ENCODE measurements at regions not wholly inside any gene's neighbourhood (a gene's known extent, or its start where the extent isn't known, plus 50 kb on each side); places are given as distances from the start of the nearest gene placed in this dataset.

GRCh38 chr20:24147961-24148360 is 159.4 kb upstream of the GGTLC1 start:
- TF ChIP-seq TAF1 (IDR thresholded peaks at IDR 0.05; ENCODE audit: borderline replicate concordance, low read depth, low read length) (no peak), POLR2A (IDR thresholded peaks at IDR 0.05; ENCODE audit: low read depth, low read length) (no peak), POLR2AphosphoS5 (IDR thresholded peaks at IDR 0.05; ENCODE audit: low read depth, low read length) (no peak)
- FAIRE-seq = no peak
- no peak for DNase-seq (ENCODE audit: insufficient read length)

- no peak for TF ChIP-seq POLR2A (IDR thresholded peaks at IDR 0.05; ENCODE audit: low read depth, low read length)
- no peak for TF ChIP-seq POLR2AphosphoS5 (IDR thresholded peaks at IDR 0.05; ENCODE audit: low read depth, low read length)
- no peak for TF ChIP-seq TAF1 (IDR thresholded peaks at IDR 0.05; ENCODE audit: borderline replicate concordance, low read depth, low read length)
- FAIRE-seq = no peak
- DNase-seq (ENCODE audit: insufficient read length) = no peak
Observed at GRCh38 chr20:24147479-24147878, 158.9 kb upstream of the GGTLC1 start.

GRCh38 chr20:24146231-24146634 is 157.7 kb upstream of the GGTLC1 start:
- DNase-seq (ENCODE audit: insufficient read length) (no peak), FAIRE-seq (no peak)
- TF ChIP-seq POLR2AphosphoS5 (IDR thresholded peaks at IDR 0.05; ENCODE audit: low read depth, low read length) (no peak), POLR2A (IDR thresholded peaks at IDR 0.05; ENCODE audit: low read depth, low read length) (no peak), TAF1 (IDR thresholded peaks at IDR 0.05; ENCODE audit: borderline replicate concordance, low read depth, low read length) (no peak)

- no peak for TF ChIP-seq POLR2A (IDR thresholded peaks at IDR 0.05; ENCODE audit: low read depth, low read length)
- TF ChIP-seq POLR2AphosphoS5 (IDR thresholded peaks at IDR 0.05; ENCODE audit: low read depth, low read length) = no peak
- no peak for TF ChIP-seq TAF1 (IDR thresholded peaks at IDR 0.05; ENCODE audit: borderline replicate concordance, low read depth, low read length)
- no peak for FAIRE-seq
Observed at GRCh38 chr20:24144371-24144770, 155.8 kb upstream of the GGTLC1 start.

GRCh38 chr20:24141111-24141510 is 152.5 kb upstream of the GGTLC1 start:
- FAIRE-seq = no peak
- DNase-seq (ENCODE audit: insufficient read length) = no peak
- TF ChIP-seq POLR2AphosphoS5 (IDR thresholded peaks at IDR 0.05; ENCODE audit: low read depth, low read length) = no peak
- TF ChIP-seq TAF1 (IDR thresholded peaks at IDR 0.05; ENCODE audit: borderline replicate concordance, low read depth, low read length) = no peak
- no peak for TF ChIP-seq POLR2A (IDR thresholded peaks at IDR 0.05; ENCODE audit: low read depth, low read length)

More at GRCh38 chr20:24144371-24144770, 155.8 kb upstream of the GGTLC1 start:
- DNase-seq (ENCODE audit: insufficient read length) = no peak

GRCh38 chr20:24139846-24140245 is 151.3 kb upstream of the GGTLC1 start:
- FAIRE-seq = no peak
- no peak for TF ChIP-seq POLR2AphosphoS5 (IDR thresholded peaks at IDR 0.05; ENCODE audit: low read depth, low read length)
- no peak for TF ChIP-seq TAF1 (IDR thresholded peaks at IDR 0.05; ENCODE audit: borderline replicate concordance, low read depth, low read length)
- TF ChIP-seq POLR2A (IDR thresholded peaks at IDR 0.05; ENCODE audit: low read depth, low read length) = no peak
- DNase-seq (ENCODE audit: insufficient read length) = no peak

- DNase-seq (ENCODE audit: insufficient read length) (no peak), FAIRE-seq (no peak)
- TF ChIP-seq POLR2AphosphoS5 (IDR thresholded peaks at IDR 0.05; ENCODE audit: low read depth, low read length) (no peak), TAF1 (IDR thresholded peaks at IDR 0.05; ENCODE audit: borderline replicate concordance, low read depth, low read length) (no peak), POLR2A (IDR thresholded peaks at IDR 0.05; ENCODE audit: low read depth, low read length) (no peak)
Observed at GRCh38 chr20:24138951-24139350, 150.4 kb upstream of the GGTLC1 start.

- TF ChIP-seq POLR2AphosphoS5 (IDR thresholded peaks at IDR 0.05; ENCODE audit: low read depth, low read length) = no peak
- no peak for TF ChIP-seq TAF1 (IDR thresholded peaks at IDR 0.05; ENCODE audit: borderline replicate concordance, low read depth, low read length)
- TF ChIP-seq POLR2A (IDR thresholded peaks at IDR 0.05; ENCODE audit: low read depth, low read length) = no peak
- DNase-seq (ENCODE audit: insufficient read length) (no peak), FAIRE-seq (no peak)
Observed at GRCh38 chr20:24138196-24138857, 149.7 kb upstream of the GGTLC1 start.

- no peak for FAIRE-seq
- no peak for TF ChIP-seq POLR2AphosphoS5 (IDR thresholded peaks at IDR 0.05; ENCODE audit: low read depth, low read length)
- TF ChIP-seq POLR2A (IDR thresholded peaks at IDR 0.05; ENCODE audit: low read depth, low read length) = no peak
- TF ChIP-seq TAF1 (IDR thresholded peaks at IDR 0.05; ENCODE audit: borderline replicate concordance, low read depth, low read length) = no peak
- DNase-seq (ENCODE audit: insufficient read length) = no peak
Observed at GRCh38 chr20:24136659-24137246, 148.2 kb upstream of the GGTLC1 start.

- FAIRE-seq = no peak
- DNase-seq (ENCODE audit: insufficient read length) = no peak
- no peak for TF ChIP-seq TAF1 (IDR thresholded peaks at IDR 0.05; ENCODE audit: borderline replicate concordance, low read depth, low read length)
- TF ChIP-seq POLR2AphosphoS5 (IDR thresholded peaks at IDR 0.05; ENCODE audit: low read depth, low read length) = no peak
- no peak for TF ChIP-seq POLR2A (IDR thresholded peaks at IDR 0.05; ENCODE audit: low read depth, low read length)
Observed at GRCh38 chr20:24135781-24136180, 147.2 kb upstream of the GGTLC1 start.

GRCh38 chr20:24134930-24135329 is 146.4 kb upstream of the GGTLC1 start:
- FAIRE-seq = no peak
- TF ChIP-seq POLR2A (IDR thresholded peaks at IDR 0.05; ENCODE audit: low read depth, low read length) (no peak), TAF1 (IDR thresholded peaks at IDR 0.05; ENCODE audit: borderline replicate concordance, low read depth, low read length) (no peak), POLR2AphosphoS5 (IDR thresholded peaks at IDR 0.05; ENCODE audit: low read depth, low read length) (no peak)

GRCh38 chr20:24134284-24134683 is 145.7 kb upstream of the GGTLC1 start:
- FAIRE-seq (no peak), DNase-seq (ENCODE audit: insufficient read length) (no peak)

More at GRCh38 chr20:24134930-24135329, 146.4 kb upstream of the GGTLC1 start:
- DNase-seq (ENCODE audit: insufficient read length) = no peak

More at GRCh38 chr20:24134284-24134683, 145.7 kb upstream of the GGTLC1 start:
- TF ChIP-seq POLR2AphosphoS5 (IDR thresholded peaks at IDR 0.05; ENCODE audit: low read depth, low read length) = no peak
- TF ChIP-seq TAF1 (IDR thresholded peaks at IDR 0.05; ENCODE audit: borderline replicate concordance, low read depth, low read length) = no peak
